IMR-90 (cell line): ENCODE measurements at regions not wholly inside any gene's neighbourhood (a gene's known extent, or its start where the extent isn't known, plus 50 kb on each side); places are given as distances from the start of the nearest gene placed in this dataset.
"Not testable (repeated sequence)": the region's sequence is repeated elsewhere in the genome, so short reads cannot be mapped to it uniquely, and the experiment has no call there.

Experiments
- ATAC-seq: fragments of 200-7000 bp; cut with Tn5 transposase; 2 replicates; pipeline ENCODE4 v1.9.1; 2020; ENCODE audit warnings: low read depth, mild to moderate bottlenecking, moderate library complexity
- BruUV-seq: library from RNA; stranded (reverse); fragments of 400-500 nt; replicated peaks from 2 replicates; lab custom pipeline; 2021; lab: Mats Ljungman, UMichigan
- CTCF ChIA-PET: fragments of 300-600 bp; formaldehyde crosslinking; extraction: SDS; loops from one replicate; lab custom pipeline; 2021; ENCODE audit warnings: antibody characterized with exemption; lab: Yijun Ruan, JAX
- POLR2A ChIA-PET: fragments of 300-600 bp; sonication (Branson Sonifier 250); formaldehyde crosslinking; loops from one replicate; lab custom pipeline; 2022; ENCODE audit warnings: antibody characterized with exemption; ENCODE audit not compliant: unreplicated experiment; lab: Charles Lee
- DNase-seq: peaks from one replicate; pipeline ENCODE4 v3.0.0; 2013
- H2AFZ ChIP-seq: replicated peaks from 2 replicates; pipeline ENCODE3; 2013; ENCODE audit warnings: low read length, mild to moderate bottlenecking; ENCODE audit not compliant: poor library complexity
- H2AK5ac ChIP-seq: 2 replicates; pipeline ENCODE4 v1.6.1; 2013; ENCODE audit warnings: low read depth, low read length, inconsistent platforms
- H2AK9ac ChIP-seq: replicated peaks from 2 replicates; pipeline ENCODE3; 2013; ENCODE audit warnings: mild to moderate bottlenecking, low read depth, low read length, moderate library complexity; ENCODE audit not compliant: poor library complexity
- H2BK120ac ChIP-seq: 2 replicates; pipeline ENCODE4 v1.6.1; 2013; ENCODE audit warnings: low read depth, low read length, inconsistent platforms
- H2BK15ac ChIP-seq: 3 replicates; pipeline ENCODE4 v1.6.1; 2013; ENCODE audit warnings: low read depth, low read length, inconsistent platforms
- H2BK20ac ChIP-seq: 2 replicates; pipeline ENCODE4 v1.6.1; 2013; ENCODE audit warnings: low read depth, mild to moderate bottlenecking, inconsistent platforms, low read length, moderate library complexity
- H2BK5ac ChIP-seq: 2 replicates; pipeline ENCODE4 v1.6.1; 2013; ENCODE audit warnings: mild to moderate bottlenecking, low read depth, low read length, inconsistent platforms; ENCODE audit not compliant: poor library complexity, severe bottlenecking
- H3K14ac ChIP-seq: replicated peaks from 2 replicates; pipeline ENCODE4 v1.6.1; 2013; ENCODE audit warnings: low read depth, low read length, inconsistent platforms
- H3K18ac ChIP-seq: 2 replicates; pipeline ENCODE4 v1.6.1; 2013; ENCODE audit warnings: low read depth, low read length, control low read depth
- H3K23ac ChIP-seq: 2 replicates; pipeline ENCODE4 v1.6.1; 2013; ENCODE audit warnings: low read depth, low read length, inconsistent platforms
- H3K27ac ChIP-seq: 2 replicates; pipeline ENCODE4 v1.5.1; 2013; ENCODE audit warnings: mild to moderate bottlenecking, control low read depth, low read length; ENCODE audit not compliant: insufficient read depth
- H3K27me3 ChIP-seq: 2 replicates; pipeline ENCODE4 v1.6.1; 2013; ENCODE audit warnings: low read length; ENCODE audit not compliant: control insufficient read depth, insufficient read depth
- H3K36me3 ChIP-seq: 2 replicates; pipeline ENCODE4 v1.6.1; 2013; ENCODE audit warnings: low read length, mixed read lengths; ENCODE audit not compliant: control insufficient read depth, insufficient read depth
- H3K4ac ChIP-seq: 2 replicates; pipeline ENCODE4 v1.6.1; 2013; ENCODE audit warnings: low read depth, low read length, inconsistent platforms
- H3K4me1 ChIP-seq: 2 replicates; pipeline ENCODE4 v1.6.1; 2013; ENCODE audit warnings: low read length, mixed read lengths; ENCODE audit not compliant: control insufficient read depth, insufficient read depth
- H3K4me2 ChIP-seq: 2 replicates; pipeline ENCODE4 v1.6.1; 2013; ENCODE audit warnings: low read depth, mild to moderate bottlenecking, control low read depth, low read length, moderate library complexity
- H3K4me3 ChIP-seq: 2 replicates; pipeline ENCODE4 v1.5.1; 2013; ENCODE audit warnings: low read depth, mild to moderate bottlenecking, control low read depth, low read length, moderate library complexity; ENCODE audit not compliant: insufficient read depth
- H3K56ac ChIP-seq: 2 replicates; pipeline ENCODE4 v1.6.1; 2013; ENCODE audit warnings: low read length, inconsistent platforms; ENCODE audit not compliant: insufficient read depth; ENCODE audit errors: extremely low read depth
- H3K79me1 ChIP-seq, 2 experiments: 2 replicates each; pipeline ENCODE4 v1.6.1; 2013; ENCODE audit warnings: low read length in 2 of 2, inconsistent platforms in 1 of 2, low read depth in 1 of 2
- H3K9ac ChIP-seq: 2 replicates; pipeline ENCODE4 v1.6.1; 2013; ENCODE audit warnings: low read depth, low read length, control low read depth
- H3K9me1 ChIP-seq: 2 replicates; pipeline ENCODE4 v1.6.1; 2013; ENCODE audit warnings: low read length, inconsistent platforms; ENCODE audit not compliant: insufficient read depth
- H3K9me3 ChIP-seq: 2 replicates; pipeline ENCODE4 v1.6.1; 2013; ENCODE audit warnings: low read length; ENCODE audit not compliant: control insufficient read depth, insufficient read depth
- H4K20me1 ChIP-seq: 2 replicates; pipeline ENCODE4 v1.6.1; 2013; ENCODE audit warnings: low read length, inconsistent platforms; ENCODE audit not compliant: insufficient read depth
- H4K5ac ChIP-seq: 2 replicates; pipeline ENCODE4 v1.6.1; 2013; ENCODE audit warnings: mild to moderate bottlenecking, low read depth, low read length, control low read depth
- H4K8ac ChIP-seq, 2 experiments: 2 replicates each; pipeline ENCODE4 v1.6.1; 2013; ENCODE audit warnings: low read depth in 2 of 2, low read length in 2 of 2, control low read depth in 1 of 2, inconsistent platforms in 1 of 2
- H4K91ac ChIP-seq: 2 replicates; pipeline ENCODE4 v1.6.1; 2013; ENCODE audit warnings: low read depth, low read length, inconsistent platforms; ENCODE audit not compliant: insufficient read depth
- WGBS, 2 experiments: methylation state at CpG; one replicate each; pipeline versions ENCODE4 v1.1.5 to v1.1.7; 2013; ENCODE audit warnings: missing lambda C conversion rate in 2 of 2; ENCODE audit not compliant: insufficient read length in 1 of 2; ENCODE audit errors: extremely low coverage in 2 of 2; 5-methylcytosine and 5-hydroxymethylcytosine counted together
- dilution Hi-C: fragments of 300-500 bp; cut with HindIII; formaldehyde crosslinking; loops from one replicate; pipeline ENCODE4 v1.14.3; 2018; ENCODE audit warnings: low sequenced_read_pairs; ENCODE audit not compliant: unreplicated experiment
- in situ Hi-C: fragments of 300-500 bp; cut with MboI; formaldehyde crosslinking; loops from 3 replicates; pipeline ENCODE4 v1.14.3; 2019; ENCODE audit warnings: low sequenced_read_pairs, inconsistent platforms, mixed read lengths
- intact Hi-C: fragments of 100-400 bp; cut with micrococcal nuclease; formaldehyde crosslinking; loops from 2 replicates; pipeline ENCODE4 v1.10.0; 2022

- H3K18ac ChIP-seq, H2AK9ac ChIP-seq, H3K4me3 ChIP-seq, intact Hi-C loops, H3K23ac ChIP-seq, H3K79me1 ChIP-seq, H4K20me1 ChIP-seq, H3K9me3 ChIP-seq, H3K14ac ChIP-seq, CTCF ChIA-PET, H3K4ac ChIP-seq, H3K9ac ChIP-seq, H2AFZ ChIP-seq, H3K36me3 ChIP-seq, H3K9me1 ChIP-seq, H2AK5ac ChIP-seq, H2BK15ac ChIP-seq, H2BK5ac ChIP-seq, ATAC-seq, DNase-seq, POLR2A ChIA-PET, in situ Hi-C loops, dilution Hi-C loops, H2BK120ac ChIP-seq, H4K91ac ChIP-seq, H3K4me1 ChIP-seq, H2BK20ac ChIP-seq, H3K56ac ChIP-seq, BruUV-seq, H3K27me3 ChIP-seq, H3K27ac ChIP-seq, H4K8ac ChIP-seq, H4K5ac ChIP-seq, H3K4me2 ChIP-seq: not testable (repeated sequence)
- no CpG with 5 or more reads among the region's 2 CpGs for WGBS, 2 experiments
These were observed 106.1 kb downstream of the DDX11 start for GRCh38 chr12:31179627-31180237.

- BruUV-seq, result not testable (repeated sequence)
These were observed 108.9 kb downstream of the DDX11 start for GRCh38 chr12:31182571-31182970.

More at GRCh38 chr12:31182571-31182970, 108.9 kb downstream of the DDX11 start:
- H3K4me3 ChIP-seq, in situ Hi-C loops, H3K18ac ChIP-seq, H3K4me1 ChIP-seq, H3K4me2 ChIP-seq, H3K9me3 ChIP-seq, H2BK5ac ChIP-seq, H2BK120ac ChIP-seq, H3K9ac ChIP-seq, H4K91ac ChIP-seq, H4K20me1 ChIP-seq, H2AK5ac ChIP-seq, intact Hi-C loops, H3K9me1 ChIP-seq, H3K14ac ChIP-seq, H2BK20ac ChIP-seq, H3K56ac ChIP-seq, H4K5ac ChIP-seq, H3K79me1 ChIP-seq, H3K27me3 ChIP-seq, H2AFZ ChIP-seq, CTCF ChIA-PET, DNase-seq, H4K8ac ChIP-seq, dilution Hi-C loops, H3K23ac ChIP-seq, H3K4ac ChIP-seq, H2AK9ac ChIP-seq, H3K27ac ChIP-seq, POLR2A ChIA-PET, H2BK15ac ChIP-seq, H3K36me3 ChIP-seq, ATAC-seq: not testable (repeated sequence)
